ENCODE measurements at regions not wholly inside any gene's neighbourhood (a gene's known extent, or its start where the extent isn't known, plus 50 kb on each side); places are given as distances from the start of the nearest gene placed in this dataset.

DNA sequence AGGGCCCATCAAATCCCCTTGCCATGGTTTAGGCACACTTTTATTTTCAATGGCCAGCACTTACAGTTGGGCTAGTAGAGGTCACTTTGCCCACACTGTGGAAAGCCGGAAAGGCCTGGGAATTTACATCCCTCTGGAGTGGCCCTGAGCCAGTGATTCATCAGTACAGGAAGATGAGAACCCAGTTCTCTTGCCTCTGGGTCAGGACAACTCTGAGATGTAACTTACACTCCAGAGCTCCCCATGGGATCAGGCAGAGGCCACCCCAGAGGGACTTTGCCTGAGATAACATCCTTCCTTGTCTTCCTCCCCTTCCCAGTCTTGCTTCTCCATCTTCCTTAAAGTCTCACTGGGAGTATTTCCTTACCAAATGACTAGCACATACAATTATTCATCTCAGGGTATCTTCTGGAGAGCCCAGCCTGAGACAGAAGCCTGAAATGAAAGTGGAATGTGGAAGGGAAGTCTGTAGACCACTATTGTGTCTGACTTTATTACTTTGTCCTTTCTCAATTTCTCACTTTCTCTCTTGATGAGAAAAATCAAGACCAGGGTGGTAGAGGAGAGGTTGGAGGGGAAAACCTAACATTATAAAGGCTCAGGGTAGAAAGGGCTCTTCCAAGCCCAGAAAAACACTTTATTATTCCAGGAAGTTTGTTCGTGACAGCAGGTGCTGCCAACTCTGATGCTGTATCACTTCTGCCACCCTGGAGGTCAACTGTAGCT lies 220.8 kb downstream of the ZNF621 start:
- DNase-seq (ENCODE audit: low spot score in 2 of 2): no peak
- TF ChIP-seq POLR2AphosphoS5 (IDR thresholded peaks at IDR 0.05) (no peak), POLR2A (IDR thresholded peaks at IDR 0.05) (no peak)
- TF ChIP-seq, protein P1, sequence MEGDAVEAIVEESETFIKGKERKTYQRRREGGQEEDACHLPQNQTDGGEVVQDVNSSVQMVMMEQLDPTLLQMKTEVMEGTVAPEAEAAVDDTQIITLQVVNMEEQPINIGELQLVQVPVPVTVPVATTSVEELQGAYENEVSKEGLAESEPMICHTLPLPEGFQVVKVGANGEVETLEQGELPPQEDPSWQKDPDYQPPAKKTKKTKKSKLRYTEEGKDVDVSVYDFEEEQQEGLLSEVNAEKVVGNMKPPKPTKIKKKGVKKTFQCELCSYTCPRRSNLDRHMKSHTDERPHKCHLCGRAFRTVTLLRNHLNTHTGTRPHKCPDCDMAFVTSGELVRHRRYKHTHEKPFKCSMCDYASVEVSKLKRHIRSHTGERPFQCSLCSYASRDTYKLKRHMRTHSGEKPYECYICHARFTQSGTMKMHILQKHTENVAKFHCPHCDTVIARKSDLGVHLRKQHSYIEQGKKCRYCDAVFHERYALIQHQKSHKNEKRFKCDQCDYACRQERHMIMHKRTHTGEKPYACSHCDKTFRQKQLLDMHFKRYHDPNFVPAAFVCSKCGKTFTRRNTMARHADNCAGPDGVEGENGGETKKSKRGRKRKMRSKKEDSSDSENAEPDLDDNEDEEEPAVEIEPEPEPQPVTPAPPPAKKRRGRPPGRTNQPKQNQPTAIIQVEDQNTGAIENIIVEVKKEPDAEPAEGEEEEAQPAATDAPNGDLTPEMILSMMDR (IDR thresholded peaks at IDR 0.05): no peak
- Histone ChIP-seq H3K4me3 (no peak overlapping the region), H3K9me3 (no peaks in the 10 kb centered on the region), H3K27me3 (no peaks in the 10 kb centered on the region), H3K4me1 (peaks cover 0 to 4% of the 10 kb centered on the region in 2 donors), H3K27ac (no peak overlapping the region), H3K36me3 (no peaks in the 10 kb centered on the region)
- intact Hi-C loops (cut with DNase I; ENCODE audit: low total_unique reads): no loop called here

DNA sequence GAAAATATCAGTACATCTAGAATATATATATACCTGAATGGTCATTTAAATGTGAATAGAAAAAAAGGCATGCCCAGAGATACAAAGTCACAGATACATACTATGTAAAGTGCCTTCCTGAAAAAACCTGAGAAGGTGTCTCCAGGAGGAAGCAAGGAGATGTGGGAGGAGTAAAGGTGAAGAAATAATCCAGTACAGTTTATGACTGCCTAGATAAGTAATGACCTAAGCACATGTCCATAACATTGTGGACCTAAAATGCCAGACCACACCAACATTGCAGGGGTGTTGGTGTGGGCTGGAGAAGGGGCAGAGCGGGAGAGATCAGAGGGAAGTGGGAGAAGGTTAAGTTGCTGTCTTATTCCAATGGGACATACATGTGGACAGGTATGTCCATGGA lies 226.9 kb downstream of the ZNF621 start:
- no peak for DNase-seq (ENCODE audit: low spot score in 2 of 2)
- Histone ChIP-seq H3K4me3 (no peak overlapping the region), H3K27ac (no peak overlapping the region), H3K9me3 (no peaks in the 10 kb centered on the region), H3K27me3 (no peaks in the 10 kb centered on the region), H3K36me3 (no peaks in the 10 kb centered on the region), H3K4me1 (no peaks in the 10 kb centered on the region)
- intact Hi-C loops (cut with DNase I; ENCODE audit: low total_unique reads): no loop called here
- TF ChIP-seq POLR2AphosphoS5 (IDR thresholded peaks at IDR 0.05) (no peak), POLR2A (IDR thresholded peaks at IDR 0.05) (no peak)
- TF ChIP-seq, protein P1 (IDR thresholded peaks at IDR 0.05): no peak

DNA sequence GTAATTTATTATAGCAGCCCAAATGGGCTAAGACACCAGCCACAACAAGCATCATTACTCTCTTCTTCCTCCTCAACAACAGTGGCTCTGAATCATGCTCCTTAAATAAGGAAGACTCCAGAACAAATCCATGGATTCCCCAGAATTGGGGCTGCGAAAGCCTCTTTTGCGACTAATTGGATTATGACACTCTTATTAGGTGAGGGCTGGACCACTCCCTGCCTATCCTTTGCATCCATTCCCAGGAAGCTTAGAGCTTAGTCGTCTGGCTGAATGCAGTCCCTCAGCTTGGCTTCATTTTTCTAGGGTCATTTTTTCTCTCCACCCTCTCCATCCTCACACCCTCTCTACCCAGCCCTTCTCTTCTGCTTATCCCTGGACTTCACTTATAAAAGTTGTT lies 227.7 kb downstream of the ZNF621 start:
- TF ChIP-seq POLR2AphosphoS5 (IDR thresholded peaks at IDR 0.05): no peak
- TF ChIP-seq, protein P1 (IDR thresholded peaks at IDR 0.05): no peak
- no peak for TF ChIP-seq POLR2A (IDR thresholded peaks at IDR 0.05)
- H3K27ac ChIP-seq: no peak overlapping the region
- H3K27me3 ChIP-seq: no peaks in the 10 kb centered on the region
- DNase-seq (ENCODE audit: low spot score in 2 of 2): no peak
- no peaks in the 10 kb centered on the region for H3K36me3 ChIP-seq
- intact Hi-C loops (cut with DNase I; ENCODE audit: low total_unique reads): no loop called here
- no peaks in the 10 kb centered on the region for H3K4me1 ChIP-seq
- no peak overlapping the region for H3K4me3 ChIP-seq
- H3K9me3 ChIP-seq: no peaks in the 10 kb centered on the region

DNA sequence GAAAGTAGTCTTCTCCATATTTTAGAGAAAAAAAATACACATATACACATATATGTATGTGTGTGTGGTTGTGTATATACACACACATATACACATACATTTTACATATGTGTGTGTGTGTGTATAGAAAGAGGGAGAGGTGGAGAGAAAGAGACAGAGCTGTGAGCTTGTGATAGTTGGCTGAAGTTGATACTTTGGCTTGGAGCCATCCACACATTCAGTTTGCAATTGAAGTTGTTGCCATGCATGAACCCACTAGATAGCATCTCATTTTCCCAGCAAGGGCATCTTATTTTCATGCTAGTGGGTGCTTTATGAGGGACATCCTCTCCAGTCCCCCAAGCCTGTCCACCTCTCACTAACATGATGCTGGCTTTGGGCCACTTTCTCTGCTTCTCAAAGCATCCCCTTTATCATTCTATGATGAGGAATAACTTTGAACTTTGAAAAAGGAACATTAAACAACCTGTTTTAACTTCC lies 228.6 kb downstream of the ZNF621 start:
- intact Hi-C loops (cut with DNase I; ENCODE audit: low total_unique reads): no loop called here
- DNase-seq (ENCODE audit: low spot score in 2 of 2): no peak
- Histone ChIP-seq H3K36me3 (no peaks in the 10 kb centered on the region), H3K27ac (no peak overlapping the region), H3K9me3 (no peaks in the 10 kb centered on the region), H3K4me3 (no peak overlapping the region), H3K4me1 (no peaks in the 10 kb centered on the region), H3K27me3 (no peaks in the 10 kb centered on the region)
- TF ChIP-seq, protein P1 (IDR thresholded peaks at IDR 0.05): no peak
- TF ChIP-seq POLR2A (IDR thresholded peaks at IDR 0.05): no peak

DNA sequence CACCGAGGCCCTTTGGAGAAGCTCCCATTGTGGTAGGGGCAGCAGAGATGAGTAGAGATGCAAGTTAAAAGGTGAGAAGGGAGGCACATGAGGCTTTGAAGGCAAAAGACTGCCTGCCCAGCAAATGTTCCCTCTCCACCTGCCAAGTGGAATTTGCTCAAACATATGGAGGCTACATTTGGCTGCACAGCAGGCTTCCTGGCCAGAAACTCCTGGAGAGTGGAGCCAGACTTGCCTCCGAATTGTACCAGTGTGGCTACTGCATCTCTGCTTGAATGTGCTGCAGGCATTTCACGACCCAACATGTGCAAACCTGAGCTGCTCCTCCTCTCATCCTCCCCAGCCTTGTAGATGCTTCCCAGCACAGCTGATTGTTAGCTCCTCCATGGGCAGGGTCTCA lies 229.2 kb downstream of the ZNF621 start:
- Histone ChIP-seq H3K4me3 (no peak overlapping the region), H3K4me1 (no peaks in the 10 kb centered on the region), H3K27me3 (no peaks in the 10 kb centered on the region), H3K9me3 (no peaks in the 10 kb centered on the region), H3K36me3 (no peaks in the 10 kb centered on the region), H3K27ac (no peak overlapping the region)
- TF ChIP-seq POLR2AphosphoS5 (IDR thresholded peaks at IDR 0.05): no peak
- no peak for TF ChIP-seq POLR2A (IDR thresholded peaks at IDR 0.05)
- TF ChIP-seq, protein P1 (IDR thresholded peaks at IDR 0.05): no peak
- DNase-seq (ENCODE audit: low spot score in 2 of 2): peak in 1 of 2 donors; percentile 52
- intact Hi-C loops (cut with DNase I; ENCODE audit: low total_unique reads): no loop called here

Measured in breast epithelium (tissue), 4 donors.